GM21529 (cell line): ENCODE measurements at regions not wholly inside any gene's neighbourhood (a gene's known extent, or its start where the extent isn't known, plus 50 kb on each side); places are given as distances from the start of the nearest gene placed in this dataset.
"Not testable (repeated sequence)": the region's sequence is repeated elsewhere in the genome, so short reads cannot be mapped to it uniquely, and the experiment has no call there.

ENCODE experiments used
- ATAC-seq: cut with Tn5 transposase; IDR thresholded peaks from one replicate; pipeline ENCODE4 v1.9.1; 2021; ENCODE audit not compliant: unreplicated experiment

- ATAC-seq: no peak
Measured at GRCh38 chr4:84291969-84292368, 207.1 kb downstream of the NKX6-1 start.

- no peak for ATAC-seq
Measured at GRCh38 chr4:84286048-84286447, 213.0 kb downstream of the NKX6-1 start.

GRCh38 chr4:84279678-84280077, 219.4 kb downstream of the NKX6-1 start:
- ATAC-seq: no peak

GRCh38 chr4:84277923-84278322, 221.2 kb downstream of the NKX6-1 start:
- no peak for ATAC-seq

- ATAC-seq: no peak
Measured at GRCh38 chr4:84276752-84277151, 222.3 kb downstream of the NKX6-1 start.

GRCh38 chr4:84269536-84270044, 229.5 kb downstream of the NKX6-1 start:
- no peak for ATAC-seq

- ATAC-seq: no peak
Measured at GRCh38 chr4:84264652-84265051, 234.4 kb downstream of the NKX6-1 start.

- ATAC-seq: no peak
Measured at GRCh38 chr4:84263415-84263814, 235.7 kb downstream of the NKX6-1 start.

- no peak for ATAC-seq
Measured at GRCh38 chr4:84260495-84260894, 238.6 kb downstream of the NKX6-1 start.

- peak; percentile 74 for ATAC-seq
Measured at GRCh38 chr4:84258905-84259830, 239.9 kb downstream of the NKX6-1 start.

GRCh38 chr4:84254537-84254936, 244.6 kb downstream of the NKX6-1 start:
- no peak for ATAC-seq

- no peak for ATAC-seq
Measured at GRCh38 chr4:84249521-84249920, 249.6 kb downstream of the NKX6-1 start.

- ATAC-seq: not testable (repeated sequence)
Measured at GRCh38 chr4:84245042-84245441, 254.1 kb downstream of the NKX6-1 start.

GRCh38 chr4:84244346-84244801, 254.7 kb downstream of the NKX6-1 start:
- not testable (repeated sequence) for ATAC-seq

- ATAC-seq: no peak
Measured at GRCh38 chr4:84243685-84244084, 255.4 kb downstream of the NKX6-1 start.

GRCh38 chr4:84239278-84239845, 259.7 kb downstream of the NKX6-1 start:
- no peak for ATAC-seq

- no peak for ATAC-seq
Measured at GRCh38 chr4:84238247-84239090, 260.6 kb downstream of the NKX6-1 start.

- no peak for ATAC-seq
Measured at GRCh38 chr4:84237008-84237407, 262.1 kb downstream of the NKX6-1 start.

GRCh38 chr4:84235126-84235944, 263.8 kb downstream of the NKX6-1 start:
- peak; percentile 99 for ATAC-seq
